GM12872 (cell line): ENCODE measurements at regions not wholly inside any gene's neighbourhood (a gene's known extent, or its start where the extent isn't known, plus 50 kb on each side); places are given as distances from the start of the nearest gene placed in this dataset.

Experiments
- CTCF ChIP-seq: IDR thresholded peaks from 3 replicates; pipeline ENCODE4 v1.5.1; 2011; ENCODE audit warnings: low read depth, mild to moderate bottlenecking, low read length, moderate library complexity; ENCODE audit not compliant: insufficient read depth

- no peak for TF ChIP-seq CTCF
These were observed 121.7 kb upstream of the PTPRK start for GRCh38 chr6:128642132-128642531.

GRCh38 chr6:128641703-128642102 lies 121.3 kb upstream of the PTPRK start:
- no peak for TF ChIP-seq CTCF

GRCh38 chr6:128638817-128639216 lies 118.4 kb upstream of the PTPRK start:
- TF ChIP-seq CTCF: no peak

GRCh38 chr6:128635219-128635618 lies 114.8 kb upstream of the PTPRK start:
- TF ChIP-seq CTCF: no peak

GRCh38 chr6:128632131-128632530 lies 111.7 kb upstream of the PTPRK start:
- TF ChIP-seq CTCF: no peak

- no peak for TF ChIP-seq CTCF
These were observed 110.6 kb upstream of the PTPRK start for GRCh38 chr6:128631031-128631430.

- TF ChIP-seq CTCF: no peak
These were observed 109.8 kb upstream of the PTPRK start for GRCh38 chr6:128630213-128630612.

- no peak for TF ChIP-seq CTCF
These were observed 96.9 kb upstream of the PTPRK start for GRCh38 chr6:128617285-128617684.
